H1 (cell line): ENCODE measurements at regions not wholly inside any gene's neighbourhood (a gene's known extent, or its start where the extent isn't known, plus 50 kb on each side); places are given as distances from the start of the nearest gene placed in this dataset.

ENCODE experiments used
- CTCF ChIA-PET: fragments of 300-600 bp; sonication (Branson Sonifier 250); formaldehyde crosslinking; loops from one replicate; lab custom pipeline; 2021; ENCODE audit not compliant: partially characterized antibody; lab: Charles Lee
- POLR2A ChIA-PET: fragments of 300-600 bp; sonication (Branson Sonifier 250); formaldehyde crosslinking; loops from one replicate; lab custom pipeline; 2021; ENCODE audit warnings: inconsistent platforms; ENCODE audit not compliant: partially characterized antibody; lab: Charles Lee
- DNase-seq, 2 experiments: peaks; one replicate each; pipeline versions ENCODE4 v3.0.0 to v3.0.0-alpha.2; 2010 to 2022; ENCODE audit warnings: low spot score in 2 of 2, low read depth in 1 of 2, mixed read lengths in 1 of 2
- FAIRE-seq: peaks from 2 replicates; lab custom pipeline; 2011; peaks lifted over from hg19 to GRCh38; lab: Jason Lieb, UNC
- H2AFZ ChIP-seq: 2 replicates; pipeline ENCODE4 v1.8.1; 2012; ENCODE audit warnings: low read length, inconsistent platforms
- H2AK5ac ChIP-seq: 2 replicates; pipeline ENCODE4 v1.6.1; 2013; ENCODE audit warnings: low read depth, low read length
- H2BK120ac ChIP-seq: replicated peaks from 2 replicates; pipeline ENCODE3; 2013; ENCODE audit warnings: low read depth, low read length, inconsistent platforms
- H2BK12ac ChIP-seq: 2 replicates; pipeline ENCODE4 v1.6.1; 2013; ENCODE audit warnings: low read depth, low read length
- H2BK15ac ChIP-seq: 2 replicates; pipeline ENCODE4 v1.6.1; 2013; ENCODE audit warnings: low read length
- H2BK20ac ChIP-seq: 2 replicates; pipeline ENCODE4 v1.6.1; 2013; ENCODE audit warnings: low read length
- H2BK5ac ChIP-seq: 2 replicates; pipeline ENCODE4 v1.6.1; 2013; ENCODE audit warnings: low read depth, low read length
- H3K14ac ChIP-seq: 2 replicates; pipeline ENCODE4 v1.6.1; 2013; ENCODE audit warnings: inconsistent platforms; ENCODE audit not compliant: insufficient read length
- H3K18ac ChIP-seq: 2 replicates; pipeline ENCODE4 v1.6.1; 2013; ENCODE audit warnings: low read length; ENCODE audit errors: extremely low read depth
- H3K23ac ChIP-seq: 2 replicates; pipeline ENCODE4 v1.6.1; 2013; ENCODE audit warnings: inconsistent platforms; ENCODE audit not compliant: insufficient read length
- H3K23me2 ChIP-seq: 2 replicates; pipeline ENCODE4 v1.6.1; 2013; ENCODE audit warnings: low read depth, low read length
- H3K27ac ChIP-seq: 2 replicates; pipeline ENCODE4 v1.6.1; 2011; ENCODE audit warnings: low read depth, low read length, inconsistent platforms
- H3K27me3 ChIP-seq, 4 experiments: replicated peaks in 1 of 4; 1 replicate in 1 of 4; 2 replicates in 3 of 4; pipeline versions ENCODE4 v1.6.1 to v1.8.1; 2011 to 2013; ENCODE audit warnings: low read length in 3 of 4, mild to moderate bottlenecking in 3 of 4, inconsistent platforms in 2 of 4, mixed read lengths in 2 of 4, moderate library complexity in 1 of 4; ENCODE audit not compliant: control insufficient read depth in 3 of 4, insufficient read depth in 3 of 4; ENCODE audit errors: extremely low read depth in 1 of 4
- H3K36me3 ChIP-seq, 4 experiments: 2 replicates each; pipeline versions ENCODE4 v1.6.1 to v1.8.1; 2011 to 2013; ENCODE audit warnings: mild to moderate bottlenecking in 4 of 4, low read length in 3 of 4, moderate library complexity in 2 of 4, control low read depth in 1 of 4, inconsistent platforms in 1 of 4; ENCODE audit not compliant: insufficient read depth in 4 of 4, control insufficient read depth in 2 of 4
- H3K4ac ChIP-seq: replicated peaks from 2 replicates; pipeline ENCODE3; 2013; ENCODE audit warnings: low read length, low read depth, mixed read lengths, inconsistent platforms; ENCODE audit not compliant: insufficient read length
- H3K4me1 ChIP-seq, 4 experiments: replicated peaks in 1 of 4; 1 replicate in 1 of 4; 2 replicates in 3 of 4; pipeline versions ENCODE4 v1.6.1 to v1.8.1; 2011 to 2013; ENCODE audit warnings: low read length in 3 of 4, inconsistent platforms in 2 of 4, mixed read lengths in 1 of 4; ENCODE audit not compliant: insufficient read depth in 4 of 4, control insufficient read depth in 3 of 4
- H3K4me2 ChIP-seq, 2 experiments: 2 replicates each; pipeline versions ENCODE4 v1.6.1 to v1.8.1; 2011 to 2013; ENCODE audit warnings: low read depth in 2 of 2, low read length in 2 of 2, control low read depth in 1 of 2, inconsistent platforms in 1 of 2, mild to moderate bottlenecking in 1 of 2; ENCODE audit not compliant: insufficient read depth in 1 of 2
- H3K4me3 ChIP-seq, 4 experiments: fragments of 200-600, 300-600 bp in 1 of 4; sonication (generic), shearing (Covaris generic), sonication (Bioruptor Twin) in 1 of 4; 2 replicates each; pipeline versions ENCODE4 v1.5.1 to v1.8.1; 2011 to 2016; ENCODE audit warnings: low read length in 4 of 4, low read depth in 3 of 4, control low read depth in 2 of 4, inconsistent platforms in 2 of 4, mild to moderate bottlenecking in 2 of 4, mixed read lengths in 1 of 4, moderate library complexity in 1 of 4; ENCODE audit not compliant: insufficient read depth in 2 of 4; ENCODE audit errors: extremely low read depth in 1 of 4
- H3K56ac ChIP-seq: replicated peaks from 2 replicates; pipeline ENCODE3; 2013; ENCODE audit warnings: low read depth, mild to moderate bottlenecking, mixed read lengths, low read length, inconsistent platforms; ENCODE audit not compliant: insufficient read length
- H3K79me1 ChIP-seq: 2 replicates; pipeline ENCODE4 v1.6.1; 2013; ENCODE audit warnings: low read depth, low read length, control low read depth
- H3K79me2 ChIP-seq, 2 experiments: 2 replicates each; pipeline versions ENCODE4 v1.6.1 to v1.8.1; 2012 to 2013; ENCODE audit warnings: low read length in 2 of 2, mild to moderate bottlenecking in 2 of 2, inconsistent platforms in 1 of 2; ENCODE audit not compliant: insufficient read depth in 2 of 2, control insufficient read depth in 1 of 2
- H3K9ac ChIP-seq, 4 experiments: replicated peaks in 1 of 4; 1 replicate in 1 of 4; 2 replicates in 3 of 4; pipeline versions ENCODE4 v1.6.1 to v1.8.1; 2011 to 2013; ENCODE audit warnings: low read depth in 3 of 4, low read length in 3 of 4, control low read depth in 2 of 4, mild to moderate bottlenecking in 2 of 4, moderate library complexity in 2 of 4, inconsistent platforms in 1 of 4; ENCODE audit errors: extremely low read depth in 1 of 4
- H3K9me3 ChIP-seq, 2 experiments: 2 replicates each; pipeline versions ENCODE4 v1.6.1 to v1.8.1; 2012 to 2013; ENCODE audit warnings: mild to moderate bottlenecking in 2 of 2, moderate library complexity in 2 of 2, control low read depth in 1 of 2, inconsistent platforms in 1 of 2, low read depth in 1 of 2, low read length in 1 of 2, mixed read lengths in 1 of 2; ENCODE audit not compliant: insufficient read depth in 2 of 2
- H4K20me1 ChIP-seq, 2 experiments: replicated peaks in 1 of 2; 2 replicates each; pipeline versions ENCODE3 to v1.8.1; 2011 to 2013; ENCODE audit warnings: inconsistent platforms in 2 of 2, low read length in 2 of 2, mild to moderate bottlenecking in 1 of 2; ENCODE audit not compliant: insufficient read depth in 2 of 2, control insufficient read depth in 1 of 2
- H4K5ac ChIP-seq: 2 replicates; pipeline ENCODE4 v1.6.1; 2013; ENCODE audit warnings: low read length, low read depth, mixed read lengths, inconsistent platforms; ENCODE audit not compliant: insufficient read length
- H4K8ac ChIP-seq: 2 replicates; pipeline ENCODE4 v1.8.0; 2013; ENCODE audit warnings: mild to moderate bottlenecking, moderate library complexity, low read length, inconsistent platforms; ENCODE audit not compliant: insufficient read depth; ENCODE audit errors: extremely low read depth
- H4K91ac ChIP-seq: replicated peaks from 2 replicates; pipeline ENCODE3; 2013; ENCODE audit warnings: low read length, mixed read lengths, inconsistent platforms; ENCODE audit not compliant: insufficient read length
- CEBPB ChIP-seq: IDR thresholded peaks from 2 replicates; pipeline ENCODE4 v1.6.1; 2012; ENCODE audit warnings: low read depth, low read length
- FOSL1 ChIP-seq: IDR thresholded peaks from 2 replicates; pipeline ENCODE4 v1.6.1; 2011; ENCODE audit warnings: mild to moderate bottlenecking, low read depth, low read length, moderate library complexity; ENCODE audit not compliant: insufficient read depth
- HDAC6 ChIP-seq: IDR thresholded peaks from one replicate; pipeline ENCODE4 v1.7.1; 2012; ENCODE audit warnings: low read depth, mild to moderate bottlenecking, inconsistent platforms, low read length, moderate library complexity
- KDM1A ChIP-seq: fragments of 200-600, 300-600 bp; sonication (generic); IDR thresholded peaks from 2 replicates; pipeline ENCODE4 v1.7.1; 2016; ENCODE audit warnings: mild to moderate bottlenecking, low read length, borderline replicate concordance
- NANOG ChIP-seq: IDR thresholded peaks from 2 replicates; pipeline ENCODE4 v1.6.1; 2011; ENCODE audit warnings: low read length, low read depth, mild to moderate bottlenecking, inconsistent platforms; ENCODE audit not compliant: insufficient read depth, poor library complexity, severe bottlenecking
- RAD21 ChIP-seq, 2 experiments: IDR thresholded peaks in 1 of 2; conservative IDR thresholded peaks in 1 of 2; 2 replicates each; pipeline ENCODE4 v1.6.1; 2011; ENCODE audit warnings: low read depth in 2 of 2, low read length in 2 of 2, improper control_type of control experiment in 1 of 2, inconsistent platforms in 1 of 2, mild to moderate bottlenecking in 1 of 2, moderate library complexity in 1 of 2
- SP1 ChIP-seq: IDR thresholded peaks from 2 replicates; pipeline ENCODE4 v1.6.1; 2011; ENCODE audit warnings: low read depth, low read length
- SRF ChIP-seq: IDR thresholded peaks from 2 replicates; pipeline ENCODE4 v1.6.1; 2011; ENCODE audit warnings: mild to moderate bottlenecking, low read depth, low read length, moderate library complexity
- TAF1 ChIP-seq: IDR thresholded peaks from 2 replicates; pipeline ENCODE4 v1.6.1; 2011; ENCODE audit warnings: mild to moderate bottlenecking, low read depth, low read length
- WGBS, 2 experiments: shearing (Covaris generic) in 1 of 2; methylation state at CpG; one replicate each; pipeline versions ENCODE4 v1.1.6 to v1.1.7; 2013 to 2015; ENCODE audit warnings: low lambda C conversion rate in 2 of 2, mixed read lengths in 2 of 2, inconsistent platforms in 1 of 2, low coverage in 1 of 2, missing lambda C conversion rate in 1 of 2; ENCODE audit not compliant: insufficient replicate concordance in 2 of 2, insufficient coverage in 1 of 2, insufficient read length in 1 of 2; ENCODE audit errors: extremely low coverage in 1 of 2, missing lambda C conversion rate in 1 of 2; 5-methylcytosine and 5-hydroxymethylcytosine counted together

- H3K27me3 ChIP-seq, result peaks cover 0 to 1% (median 0%) of the 10 kb centered on the region in 4 experiments; a peak in 1 of 7 replicates
- H2BK20ac ChIP-seq, result no peak overlapping the region
- H3K18ac ChIP-seq, result no peak overlapping the region
- no peak overlapping the region for H3K9ac ChIP-seq
- H4K20me1 ChIP-seq, result no peaks in the 10 kb centered on the region
- no peaks in the 10 kb centered on the region for H3K23me2 ChIP-seq
- H3K4me1 ChIP-seq, result peaks cover 0 to 5% (median 0%) of the 10 kb centered on the region in 4 experiments; a peak in 1 of 7 replicates
- H3K14ac ChIP-seq, result no peak overlapping the region
- H2BK15ac ChIP-seq, result no peak overlapping the region
- 86% methylated on average over 3 of the region's 3 CpGs; no CpG with 5 or more reads in 1 of the 2 experiments for WGBS, 2 experiments
- no peak overlapping the region for H3K23ac ChIP-seq
- H2AFZ ChIP-seq, result no peak overlapping the region
- no peak overlapping the region for H3K4ac ChIP-seq
- H3K9me3 ChIP-seq, result peaks cover 4 to 6% of the 10 kb centered on the region in 2 experiments; a peak in 2 of 4 replicates
- no peaks in the 10 kb centered on the region for H3K79me1 ChIP-seq
- POLR2A ChIA-PET, result no interaction called here
- no peak overlapping the region for H2BK5ac ChIP-seq
- no peak overlapping the region for H2AK5ac ChIP-seq
- H2BK12ac ChIP-seq, result no peak overlapping the region
- no peak overlapping the region for H2BK120ac ChIP-seq
- DNase-seq (no peak), FAIRE-seq (no peak)
- CTCF ChIA-PET, result interaction anchor here (0.6 kb wide), 1 partner anchor 611 kb away, joined by 3 read pairs; no protein-coding TSS in a partner anchor
- TF ChIP-seq CEBPB (no peak), RAD21 (IDR thresholded peaks at IDR 0.05 in 1 of 2, conservative IDR thresholded peaks at IDR 0.05 in 1 of 2; ENCODE audit: low read depth in 2 of 2, low read length in 2 of 2) (no peak), FOSL1 (no peak), KDM1A (no peak), HDAC6 (no peak), TAF1 (no peak), SRF (no peak), NANOG (no peak), SP1 (no peak)
- no peaks in the 10 kb centered on the region for H3K79me2 ChIP-seq
- H4K5ac ChIP-seq, result no peak overlapping the region
- no peak overlapping the region for H3K4me3 ChIP-seq
- H3K56ac ChIP-seq, result no peak overlapping the region
- H4K91ac ChIP-seq, result no peak overlapping the region
- H4K8ac ChIP-seq, result no peak overlapping the region
- H3K4me2 ChIP-seq, result no peak overlapping the region
- H3K36me3 ChIP-seq, result no peaks in the 10 kb centered on the region
- H3K27ac ChIP-seq, result no peak overlapping the region
Measured at GRCh38 chr3:168958466-168958865, 705.0 kb downstream of the MECOM start.
